ENCODE measurements at regions not wholly inside any gene's neighbourhood (a gene's known extent, or its start where the extent isn't known, plus 50 kb on each side); places are given as distances from the start of the nearest gene placed in this dataset.
A peak's percentile ranks its signal among the peaks of the same experiment; 100 is the strongest.
"Not testable (repeated sequence)": the region's sequence is repeated elsewhere in the genome, so short reads cannot be mapped to it uniquely, and the experiment has no call there.

GRCh38 chr22:35165896-35166295, 91.4 kb upstream of the HMGXB4 start:
- H3K27ac Mint-ChIP-seq, POLR2A ChIA-PET, ATAC-seq, DNase-seq, H3K4me1 Mint-ChIP-seq, H3K36me3 Mint-ChIP-seq, H3K4me3 Mint-ChIP-seq, H3K9me3 Mint-ChIP-seq: not testable (repeated sequence)
- H3K27me3 Mint-ChIP-seq: peaks cover 16 to 62% (median 35%) of the 10 kb centered on the region in 5 donors

GRCh38 chr22:35170716-35171697, 86.3 kb upstream of the HMGXB4 start:
- Mint-ChIP-seq H3K4me1 (no peaks in the 10 kb centered on the region), H3K27ac (no peak overlapping the region), H3K27me3 (peaks cover 9 to 44% (median 27%) of the 10 kb centered on the region in 5 donors), H3K9me3 (peaks cover 0 to 3% (median 0%) of the 10 kb centered on the region in 9 donors), H3K36me3 (no peaks in the 10 kb centered on the region), H3K4me3 (no peak overlapping the region)
- ATAC-seq (no peak), DNase-seq (no peak)
- POLR2A ChIA-PET: no interaction called here

GRCh38 chr22:35172442-35172841, 84.9 kb upstream of the HMGXB4 start:
- peak overlapping the region in 1 of 10 donors; percentile 6 for H3K27ac Mint-ChIP-seq
- no peak for ATAC-seq
- no peak for DNase-seq
- H3K36me3 Mint-ChIP-seq: peaks cover 0 to 7% (median 0%) of the 10 kb centered on the region in 3 donors
- peaks cover 0 to 3% (median 0%) of the 10 kb centered on the region in 9 donors for H3K9me3 Mint-ChIP-seq
- POLR2A ChIA-PET: no interaction called here
- no peaks in the 10 kb centered on the region for H3K4me1 Mint-ChIP-seq
- H3K27me3 Mint-ChIP-seq: peaks cover 12 to 49% (median 36%) of the 10 kb centered on the region in 5 donors
- no peak overlapping the region for H3K4me3 Mint-ChIP-seq

GRCh38 chr22:35173655-35174054, 83.6 kb upstream of the HMGXB4 start:
- H3K9me3 Mint-ChIP-seq: peaks cover 0 to 3% (median 0%) of the 10 kb centered on the region in 9 donors
- H3K27ac Mint-ChIP-seq: no peak overlapping the region
- peaks cover 0 to 10% (median 0%) of the 10 kb centered on the region in 3 donors for H3K36me3 Mint-ChIP-seq
- no peaks in the 10 kb centered on the region for H3K4me1 Mint-ChIP-seq
- POLR2A ChIA-PET: no interaction called here
- ATAC-seq (no peak), DNase-seq (no peak)
- H3K27me3 Mint-ChIP-seq: peaks cover 14 to 46% (median 38%) of the 10 kb centered on the region in 5 donors
- H3K4me3 Mint-ChIP-seq: no peak overlapping the region

- ATAC-seq: no peak
- H3K36me3 Mint-ChIP-seq: peaks cover 0 to 13% (median 2%) of the 10 kb centered on the region in 3 donors
- POLR2A ChIA-PET: no interaction called here
- H3K27ac Mint-ChIP-seq: no peak overlapping the region
- no peaks in the 10 kb centered on the region for H3K4me1 Mint-ChIP-seq
- peaks cover 0 to 3% (median 0%) of the 10 kb centered on the region in 9 donors for H3K9me3 Mint-ChIP-seq
- no peak for DNase-seq
- H3K4me3 Mint-ChIP-seq: no peak overlapping the region
- peaks cover 16 to 49% (median 41%) of the 10 kb centered on the region in 5 donors for H3K27me3 Mint-ChIP-seq
Measured at GRCh38 chr22:35174401-35175038, 82.8 kb upstream of the HMGXB4 start.

GRCh38 chr22:35175392-35175791, 81.9 kb upstream of the HMGXB4 start:
- peaks cover 0 to 13% (median 2%) of the 10 kb centered on the region in 3 donors for H3K36me3 Mint-ChIP-seq
- H3K27ac Mint-ChIP-seq: no peak overlapping the region
- no peak overlapping the region for H3K4me3 Mint-ChIP-seq
- POLR2A ChIA-PET: no interaction called here
- peaks cover 0 to 3% (median 0%) of the 10 kb centered on the region in 9 donors for H3K9me3 Mint-ChIP-seq
- no peaks in the 10 kb centered on the region for H3K4me1 Mint-ChIP-seq
- H3K27me3 Mint-ChIP-seq: peaks cover 16 to 50% (median 37%) of the 10 kb centered on the region in 5 donors
- DNase-seq (no peak), ATAC-seq (no peak)

- Mint-ChIP-seq H3K9me3 (peaks cover 0 to 6% (median 3%) of the 10 kb centered on the region in 9 donors), H3K4me1 (no peaks in the 10 kb centered on the region), H3K27ac (no peak overlapping the region), H3K27me3 (peaks cover 22 to 49% (median 37%) of the 10 kb centered on the region in 5 donors), H3K4me3 (no peak overlapping the region), H3K36me3 (peaks cover 0 to 19% (median 2%) of the 10 kb centered on the region in 3 donors)
- ATAC-seq (no peak), DNase-seq (no peak)
- POLR2A ChIA-PET: no interaction called here
Measured at GRCh38 chr22:35177811-35178210, 79.5 kb upstream of the HMGXB4 start.

- H3K4me1 Mint-ChIP-seq: no peaks in the 10 kb centered on the region
- POLR2A ChIA-PET: no interaction called here
- H3K36me3 Mint-ChIP-seq: peaks cover 0 to 20% (median 2%) of the 10 kb centered on the region in 3 donors
- ATAC-seq: no peak
- H3K9me3 Mint-ChIP-seq: peaks cover 0 to 7% (median 3%) of the 10 kb centered on the region in 9 donors
- no peak for DNase-seq
- H3K27me3 Mint-ChIP-seq: peaks cover 22 to 55% (median 33%) of the 10 kb centered on the region in 5 donors
- H3K4me3 Mint-ChIP-seq: no peak overlapping the region
- H3K27ac Mint-ChIP-seq: no peak overlapping the region
Measured at GRCh38 chr22:35178446-35178845, 78.8 kb upstream of the HMGXB4 start.

- DNase-seq: no peak
- Mint-ChIP-seq H3K27me3 (peaks cover 6 to 19% (median 7%) of the 10 kb centered on the region in 5 donors), H3K4me1 (no peaks in the 10 kb centered on the region), H3K27ac (no peak overlapping the region), H3K4me3 (no peak overlapping the region), H3K9me3 (peaks cover 0 to 16% (median 9%) of the 10 kb centered on the region in 9 donors), H3K36me3 (peaks cover 0 to 20% (median 0%) of the 10 kb centered on the region in 3 donors)
- no peak for ATAC-seq
- POLR2A ChIA-PET: no interaction called here
Measured at GRCh38 chr22:35183917-35184316, 73.4 kb upstream of the HMGXB4 start.

- H3K4me1 Mint-ChIP-seq: no peaks in the 10 kb centered on the region
Measured at GRCh38 chr22:35186492-35186891, 70.8 kb upstream of the HMGXB4 start.

GRCh38 chr22:35188930-35189329, 68.4 kb upstream of the HMGXB4 start:
- POLR2A ChIA-PET, H3K27ac Mint-ChIP-seq, H3K4me1 Mint-ChIP-seq, H3K4me3 Mint-ChIP-seq, ATAC-seq, DNase-seq: not testable (repeated sequence)
- H3K9me3 Mint-ChIP-seq: peaks cover 0 to 34% (median 18%) of the 10 kb centered on the region in 9 donors
- peaks cover 0 to 18% (median 10%) of the 10 kb centered on the region in 5 donors for H3K27me3 Mint-ChIP-seq
- H3K36me3 Mint-ChIP-seq: peaks cover 0 to 26% (median 0%) of the 10 kb centered on the region in 3 donors

More at GRCh38 chr22:35186492-35186891, 70.8 kb upstream of the HMGXB4 start:
- no peak for ATAC-seq
- POLR2A ChIA-PET: no interaction called here
- peaks cover 0 to 31% (median 18%) of the 10 kb centered on the region in 9 donors for H3K9me3 Mint-ChIP-seq
- H3K27ac Mint-ChIP-seq: no peak overlapping the region
- no peak overlapping the region for H3K4me3 Mint-ChIP-seq
- peaks cover 0 to 31% (median 0%) of the 10 kb centered on the region in 3 donors for H3K36me3 Mint-ChIP-seq
- DNase-seq: no peak
- peaks cover under 1 to 7% (median 5%) of the 10 kb centered on the region in 5 donors for H3K27me3 Mint-ChIP-seq

- Mint-ChIP-seq H3K27ac (no peak overlapping the region), H3K27me3 (peaks cover 0 to 18% (median 10%) of the 10 kb centered on the region in 5 donors), H3K9me3 (peaks cover 0 to 34% (median 18%) of the 10 kb centered on the region in 9 donors), H3K4me3 (no peak overlapping the region), H3K36me3 (peaks cover 0 to 26% (median 0%) of the 10 kb centered on the region in 3 donors), H3K4me1 (no peaks in the 10 kb centered on the region)
- DNase-seq: no peak
- POLR2A ChIA-PET: no interaction called here
- ATAC-seq: no peak
Measured at GRCh38 chr22:35189559-35189958, 67.7 kb upstream of the HMGXB4 start.

- DNase-seq (no peak), ATAC-seq (no peak)
- Mint-ChIP-seq H3K27me3 (peaks cover 3 to 18% (median 14%) of the 10 kb centered on the region in 5 donors), H3K4me1 (no peaks in the 10 kb centered on the region), H3K9me3 (peaks cover 0 to 34% (median 18%) of the 10 kb centered on the region in 9 donors), H3K36me3 (peaks cover 0 to 26% (median 0%) of the 10 kb centered on the region in 3 donors), H3K27ac (no peak overlapping the region), H3K4me3 (no peak overlapping the region)
- POLR2A ChIA-PET: no interaction called here
Measured at GRCh38 chr22:35191412-35191811, 65.9 kb upstream of the HMGXB4 start.

Data from naive thymus-derived CD8-positive, alpha-beta T cell (primary cell).